ENCODE measurements at regions not wholly inside any gene's neighbourhood (a gene's known extent, or its start where the extent isn't known, plus 50 kb on each side); places are given as distances from the start of the nearest gene placed in this dataset.
A peak's percentile ranks its signal among the peaks of the same experiment; 100 is the strongest.

DNA sequence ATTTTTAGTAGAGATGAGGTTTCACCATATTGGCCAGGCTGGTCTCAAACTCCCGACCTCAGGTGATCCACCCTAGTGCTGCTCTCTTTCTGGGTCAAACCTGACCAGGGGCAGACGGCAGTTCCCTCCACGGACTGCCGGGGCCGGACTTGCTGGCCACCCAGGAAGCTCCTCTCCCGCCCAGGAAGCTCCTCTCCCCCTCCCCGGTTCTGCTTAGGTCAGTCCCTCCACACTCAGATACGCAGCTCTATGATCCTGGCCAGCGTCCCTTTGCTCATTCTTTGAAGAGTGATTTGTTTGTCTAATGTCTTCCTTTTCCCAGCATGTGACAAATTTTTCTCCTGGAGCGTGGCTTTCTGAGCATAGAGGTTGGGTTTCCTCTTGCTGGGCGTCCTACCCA lies 125.3 kb upstream of the B3GAT1 start:
- no peak for ATAC-seq

GRCh38 chr11:134536677-134537076 lies 124.6 kb upstream of the B3GAT1 start:
- intact Hi-C loops (cut with DNase I, micrococcal nuclease) = no loop called here
- no peak for ATAC-seq

More for the DNA sequence above, 125.3 kb upstream of the B3GAT1 start:
- no peak for DNase-seq
- intact Hi-C loops (cut with DNase I, micrococcal nuclease) = no loop called here

GRCh38 chr11:134536219-134536618 lies 124.2 kb upstream of the B3GAT1 start:
- DNase-seq (peak in 1 of 2 donors; percentile 7), ATAC-seq (no peak)
- intact Hi-C loops (cut with DNase I, micrococcal nuclease) = no loop called here

More at GRCh38 chr11:134536677-134537076, 124.6 kb upstream of the B3GAT1 start:
- DNase-seq = no peak

DNA sequence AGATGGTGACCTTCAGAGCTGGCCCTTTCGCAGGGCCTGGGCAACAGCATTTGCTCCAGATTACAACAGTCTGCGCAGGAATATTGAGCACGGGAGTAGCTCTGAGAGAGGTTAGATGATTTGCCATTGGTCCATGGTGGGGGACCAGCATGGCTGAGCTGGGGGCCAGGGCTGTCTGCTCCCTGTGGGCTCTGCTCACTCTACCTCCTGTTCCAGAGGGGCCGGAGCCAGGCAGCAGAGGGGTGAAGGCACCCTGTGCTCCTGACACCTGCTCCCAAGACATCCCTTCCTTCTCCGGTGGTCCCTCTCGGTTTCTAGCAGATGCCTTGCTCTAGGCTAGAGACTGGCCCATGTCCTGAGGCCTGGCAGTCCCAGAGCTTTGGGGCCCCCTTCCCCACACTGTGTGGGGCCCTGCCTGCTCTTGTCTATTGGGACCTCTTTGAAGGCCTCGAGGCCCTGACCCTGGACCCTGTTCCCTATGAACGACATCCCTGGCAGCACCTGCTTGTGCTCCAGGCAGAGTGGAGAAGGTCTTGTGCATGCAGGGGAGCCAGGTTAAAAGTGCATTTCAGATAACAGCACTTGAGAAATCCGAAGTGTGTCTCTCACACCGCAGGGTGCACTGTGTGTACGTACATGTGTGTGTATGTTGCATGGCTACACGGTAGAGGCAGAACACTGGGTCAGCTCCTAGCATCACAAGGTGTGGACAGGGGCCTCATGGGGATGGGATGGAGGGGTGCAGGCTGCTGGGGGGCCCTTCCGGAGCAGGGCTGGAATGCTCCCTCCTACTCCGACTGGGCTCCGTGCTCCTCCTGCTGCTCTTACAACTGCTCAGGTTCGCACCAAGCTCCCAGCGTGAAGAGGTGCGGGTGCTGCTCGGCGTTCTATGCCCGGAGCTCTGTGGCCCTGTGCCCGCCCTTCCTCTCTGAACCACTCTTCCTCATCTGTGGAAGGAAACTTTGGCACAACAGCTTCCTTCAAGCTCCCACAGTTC lies 123.3 kb upstream of the B3GAT1 start:
- ATAC-seq (no peak), DNase-seq (no peak)
- intact Hi-C loops (cut with DNase I, micrococcal nuclease) = no loop called here

DNA sequence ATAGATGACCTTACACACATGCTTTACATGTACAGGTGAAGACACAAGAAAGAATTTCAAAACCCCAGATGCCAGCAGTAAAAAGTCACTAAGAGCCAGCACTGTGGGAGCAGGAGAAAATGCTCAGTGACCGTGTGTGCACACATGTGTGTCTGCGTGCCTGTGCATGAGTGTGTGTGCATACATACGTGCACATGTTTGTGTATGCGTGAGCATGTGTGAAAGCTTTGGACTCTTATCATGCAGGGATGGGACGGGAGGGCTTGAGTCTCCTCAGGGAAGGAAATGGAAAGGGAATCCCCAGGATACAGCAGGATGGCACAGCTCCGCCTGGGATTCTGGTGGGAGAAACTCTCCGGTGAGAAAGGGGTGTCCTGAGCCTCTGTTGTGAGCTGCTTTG lies 121.5 kb upstream of the B3GAT1 start:
- ATAC-seq (no peak), DNase-seq (no peak)
- intact Hi-C loops (cut with DNase I, micrococcal nuclease) = no loop called here

DNA sequence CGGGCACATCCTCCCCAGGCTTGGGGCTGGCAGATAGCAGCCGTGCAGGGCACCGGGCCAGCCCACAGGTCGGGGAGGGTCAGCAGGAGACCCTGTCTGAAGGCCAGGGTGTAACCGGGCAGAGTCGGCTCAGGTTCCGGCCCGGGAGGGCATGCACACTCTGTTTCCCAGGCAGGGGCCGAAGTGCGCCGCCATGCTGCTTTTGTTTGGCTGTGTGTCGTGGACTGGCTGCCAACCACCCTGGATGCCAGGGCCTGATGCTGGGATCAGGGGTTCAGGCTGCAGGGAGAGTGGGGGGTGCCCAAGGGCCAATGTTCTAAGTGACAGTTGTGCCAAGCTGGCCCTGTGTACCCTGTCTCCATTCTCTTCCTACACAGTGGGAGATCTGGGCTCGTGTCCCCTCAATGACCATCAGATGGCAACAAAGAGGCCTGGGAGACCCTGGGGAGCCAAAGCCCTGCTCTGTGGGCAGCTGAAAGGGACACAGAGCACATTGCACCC lies 120.9 kb upstream of the B3GAT1 start:
- intact Hi-C loops (cut with DNase I, micrococcal nuclease) = no loop called here
- peak in 1 of 2 donors; percentile 8 for DNase-seq

GRCh38 chr11:134532131-134532920 lies 120.3 kb upstream of the B3GAT1 start:
- intact Hi-C loops (cut with DNase I, micrococcal nuclease) = no loop called here
- peak in 1 of 2 donors; percentile 12 for DNase-seq
- ATAC-seq = no peak

More for the DNA sequence above, 120.9 kb upstream of the B3GAT1 start:
- ATAC-seq = no peak

DNA sequence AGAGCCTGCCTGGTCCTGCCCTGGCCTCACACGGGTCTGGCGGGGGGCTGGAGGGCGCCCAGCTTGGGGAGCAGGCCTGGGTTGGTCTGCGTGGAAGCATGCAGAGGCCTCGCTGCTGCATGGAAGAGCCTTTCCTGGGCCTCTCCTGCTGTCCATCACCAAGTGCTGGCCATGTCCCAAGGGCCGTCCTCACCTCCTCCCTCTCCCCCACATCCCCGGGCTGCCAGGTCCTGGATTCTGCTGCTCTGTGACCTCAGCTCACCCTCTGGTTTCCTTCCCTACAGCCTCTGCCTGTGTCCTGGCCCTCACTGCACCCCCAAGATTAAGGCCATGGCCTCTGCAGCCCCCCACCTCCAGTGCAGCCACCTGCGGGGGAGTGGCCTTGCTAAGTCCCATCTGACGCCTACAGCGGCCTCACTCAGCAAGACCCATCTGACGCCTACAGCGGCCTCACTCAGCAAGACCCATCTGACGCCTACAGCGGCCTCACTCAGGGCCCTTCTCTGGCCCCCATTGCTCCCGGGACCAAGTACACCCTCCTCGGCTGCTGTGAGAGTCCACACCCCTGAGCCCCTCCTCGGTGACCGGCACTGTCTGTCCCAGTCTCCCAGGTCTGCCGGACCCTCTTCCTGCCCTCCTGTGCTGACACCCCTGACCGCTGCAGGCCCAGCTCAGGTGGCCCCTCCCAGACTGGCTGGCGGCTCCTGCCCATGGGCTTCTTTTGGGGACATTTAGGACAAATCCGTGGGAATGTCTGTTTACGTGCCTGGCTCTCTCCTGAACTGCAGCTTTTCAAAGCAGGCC lies 119.5 kb upstream of the B3GAT1 start:
- peak in 1 of 2 donors; percentile 16 for DNase-seq
- ATAC-seq = no peak
- intact Hi-C loops (cut with DNase I, micrococcal nuclease) = no loop called here

DNA sequence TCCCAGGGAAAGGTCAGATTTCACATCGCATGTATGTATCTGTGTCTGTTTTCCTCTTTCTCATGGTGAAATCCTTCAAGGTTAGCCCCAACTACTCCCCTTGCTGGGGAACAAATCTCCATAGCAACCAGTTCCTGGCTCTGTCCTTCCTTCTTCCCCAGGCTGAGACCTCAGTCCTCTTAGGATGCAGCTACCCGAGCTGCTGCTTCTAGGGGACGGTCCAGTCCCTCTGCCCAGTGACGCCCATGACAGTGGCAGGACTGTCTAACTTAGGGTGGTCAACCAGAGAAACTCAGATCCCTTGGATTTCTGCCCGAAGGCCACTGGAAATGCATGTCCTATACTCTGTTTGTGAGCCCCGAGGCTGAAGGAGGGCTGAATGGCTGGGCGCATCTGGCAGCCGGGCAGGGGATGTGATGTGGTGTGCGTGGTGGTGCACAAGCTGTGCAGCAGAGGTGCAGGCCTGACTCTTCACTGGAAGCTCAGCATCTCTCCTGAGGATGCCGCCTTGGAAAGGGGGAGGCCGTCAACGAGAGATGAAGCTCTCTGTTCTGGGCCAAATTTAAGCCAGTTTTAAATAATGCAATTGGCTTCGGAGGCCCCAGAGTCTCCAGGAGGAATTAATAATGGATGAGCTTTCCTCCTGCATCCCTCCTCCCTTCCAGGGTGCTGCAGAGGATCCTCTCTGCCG lies 118.7 kb upstream of the B3GAT1 start:
- DNase-seq (peak in 1 of 2 donors; percentile 5), ATAC-seq (no peak)
- intact Hi-C loops (cut with DNase I, micrococcal nuclease) = no loop called here

- intact Hi-C loops (cut with DNase I, micrococcal nuclease) = no loop called here
- ATAC-seq (no peak), DNase-seq (peak in 1 of 2 donors; percentile 18)
Measured at GRCh38 chr11:134529212-134530096, 117.4 kb upstream of the B3GAT1 start.

DNA sequence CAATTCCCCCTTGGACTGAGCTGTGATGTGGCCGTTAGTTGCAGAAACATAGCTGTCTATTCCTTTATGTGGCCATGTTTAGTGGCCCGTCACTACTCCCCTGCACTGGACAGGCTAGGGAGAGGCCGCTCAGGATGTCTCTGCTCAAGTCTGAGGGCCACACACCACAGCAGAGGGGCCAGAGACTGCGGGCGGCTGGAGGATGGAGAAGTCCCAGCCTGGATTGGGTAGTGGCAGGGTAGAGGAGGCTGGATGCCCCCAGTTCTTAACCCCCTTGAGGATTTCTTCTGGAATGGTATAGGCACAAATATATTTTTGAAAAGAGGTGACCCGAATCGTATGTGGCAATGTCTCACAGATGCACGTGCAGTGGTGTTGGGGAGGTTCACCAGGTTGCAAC lies 116.4 kb upstream of the B3GAT1 start:
- ATAC-seq (no peak), DNase-seq (peak in 1 of 2 donors; percentile 8)
- intact Hi-C loops (cut with DNase I, micrococcal nuclease) = no loop called here

DNA sequence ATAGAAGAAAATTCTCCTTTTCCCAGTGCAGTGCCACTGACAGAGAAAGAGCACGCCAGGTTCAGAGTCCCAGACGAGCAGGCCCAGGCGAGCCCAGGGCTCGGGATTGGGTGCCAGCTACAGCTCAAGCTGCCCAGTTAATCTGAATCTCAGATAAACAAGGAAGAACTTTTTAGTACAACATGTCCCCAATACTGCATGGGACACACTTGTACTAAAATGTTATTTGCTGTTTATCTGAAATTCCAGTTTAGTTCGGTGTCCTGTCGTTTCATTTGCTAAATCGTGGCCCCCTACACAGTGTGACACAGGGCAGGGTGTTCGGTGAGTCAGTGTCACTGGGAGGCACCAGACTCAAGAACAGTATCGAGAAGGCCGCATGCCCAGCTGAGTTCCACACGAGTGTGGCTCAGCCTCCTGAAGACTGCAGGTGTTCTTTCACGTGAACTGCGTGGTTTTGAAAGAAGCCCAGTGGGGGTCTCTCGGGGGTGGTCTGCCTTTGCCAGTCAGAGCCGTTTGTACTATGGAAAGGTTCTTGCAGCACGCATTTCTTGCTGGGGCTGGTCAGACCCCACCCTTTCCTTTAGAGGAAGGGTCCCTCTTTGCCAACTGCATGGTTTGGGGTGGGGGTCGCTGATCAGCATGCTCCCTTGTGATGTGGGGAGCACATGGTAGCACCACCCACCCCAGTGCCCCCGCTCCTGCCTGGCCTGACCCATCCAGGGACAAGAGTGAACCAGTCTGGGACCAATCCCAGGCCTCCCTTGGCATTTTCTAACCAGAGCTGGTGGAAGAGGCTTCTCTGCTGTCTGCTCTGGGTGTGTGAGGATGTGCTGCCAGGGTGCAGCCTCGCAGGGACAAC lies 115.6 kb upstream of the B3GAT1 start:
- intact Hi-C loops (cut with DNase I, micrococcal nuclease) = no loop called here
- ATAC-seq (no peak), DNase-seq (peak in 1 of 2 donors; percentile 10)

DNA sequence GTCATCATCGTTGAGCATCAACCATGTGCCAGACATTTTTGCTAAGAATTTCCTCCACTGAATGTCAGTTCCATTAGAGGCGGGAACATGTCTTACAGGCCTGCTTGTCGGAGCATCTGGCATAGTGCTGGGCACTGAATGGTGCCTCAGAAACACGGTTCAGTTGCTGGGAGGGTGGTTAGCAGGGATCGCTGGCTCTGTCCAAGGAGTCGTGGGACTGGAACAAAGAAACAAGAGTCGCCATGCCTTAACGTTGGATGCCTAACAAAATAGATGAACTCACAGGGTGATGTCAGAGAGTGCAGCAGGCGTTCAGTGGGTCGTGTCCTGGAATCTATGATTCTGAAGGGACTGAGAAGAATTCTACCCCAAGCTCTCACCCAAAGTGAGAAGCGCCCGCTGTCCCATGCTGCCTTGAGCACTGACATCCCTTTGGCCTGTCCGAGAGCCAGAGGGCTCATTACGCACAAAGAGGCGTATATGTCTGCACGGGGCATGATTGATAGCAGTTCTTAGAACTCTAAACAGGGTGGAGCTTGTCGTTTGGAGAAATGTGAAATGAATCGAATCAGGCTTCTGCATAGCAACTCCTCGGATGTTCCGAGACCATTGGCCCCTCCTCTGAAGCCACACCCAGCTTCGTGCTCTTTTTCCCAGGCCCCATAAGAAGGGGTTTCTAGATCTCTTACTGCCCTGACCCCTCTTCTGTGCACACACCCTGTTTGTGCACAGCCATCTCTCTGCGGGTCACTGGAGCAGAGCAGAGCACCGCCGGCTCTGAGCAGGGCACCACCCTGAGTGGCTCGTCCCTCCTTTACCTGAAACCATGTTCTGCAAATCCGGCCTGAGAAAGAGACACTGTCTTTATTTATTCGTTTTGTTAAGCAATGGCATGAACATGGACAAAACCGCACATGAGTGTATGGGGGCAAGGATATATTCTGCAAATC lies 113.1 kb upstream of the B3GAT1 start:
- ATAC-seq (no peak), DNase-seq (peak in 1 of 2 donors; percentile 8)
- intact Hi-C loops (cut with DNase I, micrococcal nuclease) = no loop called here

DNA sequence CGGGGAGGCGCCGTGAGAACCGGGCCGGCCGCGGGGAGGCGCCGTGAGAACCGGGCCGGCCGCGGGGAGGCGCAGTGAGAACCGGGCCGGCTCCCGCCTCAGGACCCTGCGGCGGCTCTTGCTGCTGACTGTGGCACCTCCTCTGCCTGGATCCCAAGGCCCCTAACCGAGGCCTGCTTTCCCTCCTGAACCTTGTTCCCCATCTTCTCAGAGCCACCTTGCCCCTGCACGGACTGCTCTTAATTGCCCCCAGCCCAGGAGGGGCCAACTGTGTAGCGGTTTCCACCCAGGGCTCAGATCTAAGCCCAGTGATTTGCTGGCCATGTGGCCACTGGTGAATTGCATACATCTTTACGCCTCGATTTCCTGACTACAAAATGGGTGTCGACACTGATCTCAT lies 112.2 kb upstream of the B3GAT1 start:
- DNase-seq = peak in 1 of 2 donors; percentile 6
- intact Hi-C loops (cut with DNase I, micrococcal nuclease) = no loop called here
- no peak for ATAC-seq
